Fibroblast of lung (primary cell): ENCODE measurements at regions not wholly inside any gene's neighbourhood (a gene's known extent, or its start where the extent isn't known, plus 50 kb on each side); places are given as distances from the start of the nearest gene placed in this dataset.

Source experiments
- DNase-seq, 2 donors: peaks; one replicate each; pipeline versions ENCODE4 v3.0.0 to v3.0.0-alpha.2; 2010; ENCODE audit warnings: low read depth in 2 of 2
- H2AFZ ChIP-seq: 2 replicates; pipeline ENCODE4 v1.5.1; 2012; ENCODE audit warnings: low read length, control low read depth, inconsistent platforms
- H3K27ac ChIP-seq: 2 replicates; pipeline ENCODE4 v1.5.1; 2011; ENCODE audit warnings: low read length, control low read depth; ENCODE audit not compliant: insufficient read depth
- H3K27me3 ChIP-seq: 2 replicates; pipeline ENCODE4 v1.5.1; 2011; ENCODE audit warnings: mild to moderate bottlenecking, low read length; ENCODE audit not compliant: control insufficient read depth, insufficient read depth
- H3K36me3 ChIP-seq: 2 replicates; pipeline ENCODE4 v1.5.1; 2011; ENCODE audit warnings: low read length; ENCODE audit not compliant: control insufficient read depth, insufficient read depth
- H3K4me1 ChIP-seq: 2 replicates; pipeline ENCODE4 v1.5.1; 2011; ENCODE audit warnings: low read length; ENCODE audit not compliant: control insufficient read depth, insufficient read depth; ENCODE audit errors: extremely low read depth
- H3K4me2 ChIP-seq: 2 replicates; pipeline ENCODE4 v1.5.1; 2011; ENCODE audit warnings: low read length, control low read depth; ENCODE audit not compliant: insufficient read depth; ENCODE audit errors: extremely low read depth
- H3K4me3 ChIP-seq, 4 experiments: fragments of 200-600 bp in 1 of 4; sonication (generic) in 1 of 4; replicated peaks in 1 of 4; 2 replicates each; pipeline ENCODE4 v1.5.1; 2011 to 2016; ENCODE audit warnings: low read length in 4 of 4, low read depth in 3 of 4, mild to moderate bottlenecking in 3 of 4, control low read depth in 2 of 4, inconsistent platforms in 1 of 4, mixed read lengths in 1 of 4; ENCODE audit not compliant: insufficient read depth in 1 of 4; ENCODE audit errors: control extremely low read depth in 1 of 4
- H3K79me2 ChIP-seq: 2 replicates; pipeline ENCODE4 v1.5.1; 2012; ENCODE audit warnings: mild to moderate bottlenecking, low read length, inconsistent platforms; ENCODE audit not compliant: control insufficient read depth, insufficient read depth
- H3K9ac ChIP-seq: 2 replicates; pipeline ENCODE4 v1.5.1; 2011; ENCODE audit warnings: mild to moderate bottlenecking, low read length, control low read depth; ENCODE audit not compliant: insufficient read depth
- H3K9me3 ChIP-seq: 2 replicates; pipeline ENCODE4 v1.5.1; 2012; ENCODE audit warnings: low read depth, low read length; ENCODE audit not compliant: control insufficient read depth, insufficient read depth
- H4K20me1 ChIP-seq: 2 replicates; pipeline ENCODE4 v1.5.1; 2011; ENCODE audit warnings: low read length; ENCODE audit not compliant: control insufficient read depth, insufficient read depth; ENCODE audit errors: extremely low read depth
- CTCF ChIP-seq, 2 donors: IDR thresholded peaks in 1 of 2; conservative IDR thresholded peaks in 1 of 2; 1 replicate in 1 of 2; 2 replicates in 1 of 2; pipeline ENCODE4 v1.5.1; 2011 to 2012; ENCODE audit warnings: low read length in 2 of 2, control low read depth in 1 of 2, inconsistent platforms in 1 of 2, low read depth in 1 of 2, mild to moderate bottlenecking in 1 of 2
- EZH2 ChIP-seq: IDR thresholded peaks from 2 replicates; pipeline ENCODE4 v1.5.1; 2012; ENCODE audit warnings: low read length, control low read depth, mild to moderate bottlenecking; ENCODE audit errors: missing control alignments

GRCh38 chr21:35139382-35139715, 90.2 kb upstream of the RUNX1 start:
- H3K36me3 ChIP-seq = no peaks in the 10 kb centered on the region
- no peaks in the 10 kb centered on the region for H4K20me1 ChIP-seq
- H3K4me1 ChIP-seq = peaks cover 9% of the 10 kb centered on the region
- no peaks in the 10 kb centered on the region for H3K27me3 ChIP-seq
- H3K27ac ChIP-seq = no peak overlapping the region
- no peak overlapping the region for H3K4me3 ChIP-seq
- H3K9me3 ChIP-seq = no peaks in the 10 kb centered on the region
- TF ChIP-seq CTCF (conservative IDR thresholded peaks at IDR 0.05 in 1 of 2, IDR thresholded peaks at IDR 0.05 in 1 of 2; ENCODE audit: low read depth in 1 of 2, low read length in 2 of 2) = no peak
- TF ChIP-seq EZH2 = no peak
- peak in 1 of 2 donors; percentile 55 for DNase-seq
- H3K9ac ChIP-seq = no peak overlapping the region
- H2AFZ ChIP-seq = no peak overlapping the region
- no peaks in the 10 kb centered on the region for H3K79me2 ChIP-seq
- H3K4me2 ChIP-seq = no peak overlapping the region

- TF ChIP-seq EZH2 = no peak
- TF ChIP-seq CTCF (conservative IDR thresholded peaks at IDR 0.05 in 1 of 2, IDR thresholded peaks at IDR 0.05 in 1 of 2; ENCODE audit: low read depth in 1 of 2, low read length in 2 of 2) = no peak
- H3K27ac ChIP-seq = no peak overlapping the region
- H3K9me3 ChIP-seq = no peaks in the 10 kb centered on the region
- H3K4me1 ChIP-seq = peaks cover 9% of the 10 kb centered on the region
- H3K4me2 ChIP-seq = no peak overlapping the region
- no peak overlapping the region for H2AFZ ChIP-seq
- no peaks in the 10 kb centered on the region for H3K27me3 ChIP-seq
- DNase-seq = peak; percentile 31 to 100
- no peaks in the 10 kb centered on the region for H3K79me2 ChIP-seq
- H3K4me3 ChIP-seq = no peak overlapping the region
- no peaks in the 10 kb centered on the region for H4K20me1 ChIP-seq
- no peaks in the 10 kb centered on the region for H3K36me3 ChIP-seq
- H3K9ac ChIP-seq = no peak overlapping the region
These were observed 89.7 kb upstream of the RUNX1 start for GRCh38 chr21:35138665-35139381.

DNA sequence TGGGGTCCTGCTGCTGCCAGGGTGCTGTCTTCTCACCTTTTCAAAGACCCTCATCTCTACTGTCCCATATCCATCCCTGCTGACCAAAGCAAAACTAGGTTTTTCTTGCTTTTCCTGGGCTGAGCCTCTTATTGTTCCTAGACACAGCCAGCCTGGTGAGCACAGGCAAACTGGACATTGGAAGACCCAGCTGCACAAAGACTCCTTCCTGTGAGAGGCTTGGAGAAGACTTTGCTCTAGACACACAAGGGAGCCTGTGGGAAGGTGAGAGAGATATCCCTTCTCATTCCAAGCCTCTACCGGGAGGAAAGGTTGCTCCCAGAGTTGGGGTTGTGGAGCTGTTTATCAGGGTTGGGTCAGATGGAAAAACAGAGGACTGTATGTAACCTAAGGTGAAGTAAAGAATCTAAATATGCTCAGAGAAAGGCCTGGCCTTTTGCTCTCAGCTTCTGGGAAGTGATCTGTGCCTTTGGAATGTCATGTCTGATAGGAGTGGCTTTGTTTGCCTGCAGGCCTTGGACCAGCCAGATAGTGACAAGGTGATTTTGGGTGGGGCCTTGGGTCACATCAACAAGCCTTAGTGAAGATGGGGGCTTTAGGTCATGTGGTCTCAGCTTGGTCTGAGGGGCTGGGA, 87.6 kb upstream of the RUNX1 start:
- H3K4me1 ChIP-seq = peaks cover 9% of the 10 kb centered on the region
- no peak overlapping the region for H3K4me3 ChIP-seq
- H3K79me2 ChIP-seq = no peaks in the 10 kb centered on the region
- H3K9me3 ChIP-seq = no peaks in the 10 kb centered on the region
- TF ChIP-seq CTCF (conservative IDR thresholded peaks at IDR 0.05 in 1 of 2, IDR thresholded peaks at IDR 0.05 in 1 of 2; ENCODE audit: low read depth in 1 of 2, low read length in 2 of 2) (no peak), EZH2 (no peak)
- H3K36me3 ChIP-seq = no peaks in the 10 kb centered on the region
- H3K4me2 ChIP-seq = peak overlapping the region; percentile 54
- peak overlapping the region; percentile 85 for H2AFZ ChIP-seq
- DNase-seq = peak; percentile 14 to 92
- H4K20me1 ChIP-seq = no peaks in the 10 kb centered on the region
- no peaks in the 10 kb centered on the region for H3K27me3 ChIP-seq
- H3K9ac ChIP-seq = no peak overlapping the region
- peak overlapping the region; percentile 73 for H3K27ac ChIP-seq
